ENCODE measurements at regions not wholly inside any gene's neighbourhood (a gene's known extent, or its start where the extent isn't known, plus 50 kb on each side); places are given as distances from the start of the nearest gene placed in this dataset.

DNA sequence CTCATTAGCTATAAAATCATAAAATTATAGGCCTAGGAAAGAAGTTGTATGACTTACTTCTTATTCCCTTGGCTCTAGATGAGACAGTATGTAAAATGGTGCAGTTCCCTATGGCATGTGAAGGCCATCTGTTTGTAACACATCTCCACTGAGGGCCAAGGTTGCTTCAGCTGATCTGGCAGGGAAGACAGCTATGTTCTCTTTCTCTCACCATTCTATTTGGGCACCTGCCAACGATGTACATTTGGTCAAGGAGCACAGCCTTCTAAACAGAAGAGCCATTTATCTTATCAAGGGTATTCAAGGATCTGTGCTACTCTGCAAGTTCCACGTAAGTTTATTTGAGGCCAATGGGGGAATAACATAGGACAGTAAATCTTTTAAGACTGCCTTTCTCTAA lies 129.8 kb upstream of the TOM1L1 start:
- no peak overlapping the region for H3K27ac Mint-ChIP-seq (ENCODE audit: unreplicated experiment)
- intact Hi-C loops (cut with micrococcal nuclease; ENCODE audit: unreplicated experiment), result no loop called here
- H3K4me3 Mint-ChIP-seq (ENCODE audit: unreplicated experiment), result no peak overlapping the region
- Histone ChIP-seq H3K4me1 (peaks cover 6% of the 10 kb centered on the region; the same call in 1 of the 2 replicates), H3K9me3 (no peaks in the 10 kb centered on the region), H3K27me3 (replicated peaks; ENCODE audit: control insufficient read depth, insufficient read depth, low read length) (no peaks in the 10 kb centered on the region), H3K4me3 (ENCODE audit: low read depth, low read length) (no peak overlapping the region), H3K36me3 (ENCODE audit: control insufficient read depth, insufficient read depth, low read length) (no peaks in the 10 kb centered on the region)
- no peaks in the 10 kb centered on the region for H3K9me3 Mint-ChIP-seq (ENCODE audit: unreplicated experiment)
- no peaks in the 10 kb centered on the region for H3K27me3 Mint-ChIP-seq (ENCODE audit: insufficient read depth, unreplicated experiment)
- BruUV-seq (replicated peaks), result no TSS peak
- H3K36me3 Mint-ChIP-seq (ENCODE audit: insufficient read depth, unreplicated experiment), result no peaks in the 10 kb centered on the region
- no peaks in the 10 kb centered on the region for H3K4me1 Mint-ChIP-seq (ENCODE audit: low read depth, unreplicated experiment)
- TF ChIP-seq CTCF (IDR thresholded peaks at IDR 0.05; ENCODE audit: insufficient read depth in 1 of 2, low read depth in 1 of 2, low read length in 1 of 2, severe bottlenecking in 1 of 2, unreplicated experiment in 1 of 2), result no peak
- POLR2A ChIA-PET, result no interaction called here
- CTCF ChIA-PET, result no interaction called here
- no peak for DNase-seq

DNA sequence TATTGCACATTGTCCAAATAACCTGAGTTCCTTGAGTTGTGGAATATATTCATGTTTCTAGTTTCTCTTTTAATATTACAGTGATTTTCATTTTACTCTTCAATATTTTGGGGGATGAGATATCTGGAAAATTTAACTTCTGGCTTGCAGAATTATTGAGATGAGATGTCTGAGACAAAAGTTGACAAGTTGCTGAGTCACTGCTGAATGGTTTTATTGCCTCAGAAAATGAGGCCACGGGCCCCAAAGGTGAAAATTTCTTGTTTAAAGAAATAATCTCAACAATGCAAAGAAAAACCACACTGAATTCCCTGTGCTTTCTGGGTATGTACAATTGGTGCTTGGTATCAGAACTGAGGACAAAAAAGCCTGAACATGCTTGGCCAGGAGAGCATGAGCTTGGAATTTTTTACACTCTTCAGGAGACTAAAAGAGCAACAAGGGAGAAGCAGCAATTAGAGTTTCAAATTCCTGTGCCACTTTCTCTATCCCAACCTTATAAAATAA lies 129.2 kb upstream of the TOM1L1 start:
- no peak overlapping the region for H3K4me3 ChIP-seq (ENCODE audit: low read depth, low read length)
- H3K9me3 Mint-ChIP-seq (ENCODE audit: unreplicated experiment), result no peaks in the 10 kb centered on the region
- TF ChIP-seq CTCF (IDR thresholded peaks at IDR 0.05; ENCODE audit: insufficient read depth in 1 of 2, low read depth in 1 of 2, low read length in 1 of 2, severe bottlenecking in 1 of 2, unreplicated experiment in 1 of 2), result no peak
- no TSS peak for BruUV-seq (replicated peaks)
- H3K4me1 Mint-ChIP-seq (ENCODE audit: low read depth, unreplicated experiment), result no peaks in the 10 kb centered on the region
- H3K27me3 ChIP-seq (replicated peaks; ENCODE audit: control insufficient read depth, insufficient read depth, low read length), result no peaks in the 10 kb centered on the region
- H3K36me3 ChIP-seq (ENCODE audit: control insufficient read depth, insufficient read depth, low read length), result no peaks in the 10 kb centered on the region
- no peak overlapping the region for H3K4me3 Mint-ChIP-seq (ENCODE audit: unreplicated experiment)
- no peaks in the 10 kb centered on the region for H3K36me3 Mint-ChIP-seq (ENCODE audit: insufficient read depth, unreplicated experiment)
- no peaks in the 10 kb centered on the region for H3K27me3 Mint-ChIP-seq (ENCODE audit: insufficient read depth, unreplicated experiment)
- H3K9me3 ChIP-seq, result no peaks in the 10 kb centered on the region
- peak in 1 of 2 experiments; percentile 3 for DNase-seq
- H3K27ac Mint-ChIP-seq (ENCODE audit: unreplicated experiment), result no peak overlapping the region
- peaks cover 6% of the 10 kb centered on the region; the same call in 1 of the 2 replicates for H3K4me1 ChIP-seq
- intact Hi-C loops (cut with micrococcal nuclease; ENCODE audit: unreplicated experiment), result no loop called here
- POLR2A ChIA-PET, result no interaction called here
- CTCF ChIA-PET, result no interaction called here

DNA sequence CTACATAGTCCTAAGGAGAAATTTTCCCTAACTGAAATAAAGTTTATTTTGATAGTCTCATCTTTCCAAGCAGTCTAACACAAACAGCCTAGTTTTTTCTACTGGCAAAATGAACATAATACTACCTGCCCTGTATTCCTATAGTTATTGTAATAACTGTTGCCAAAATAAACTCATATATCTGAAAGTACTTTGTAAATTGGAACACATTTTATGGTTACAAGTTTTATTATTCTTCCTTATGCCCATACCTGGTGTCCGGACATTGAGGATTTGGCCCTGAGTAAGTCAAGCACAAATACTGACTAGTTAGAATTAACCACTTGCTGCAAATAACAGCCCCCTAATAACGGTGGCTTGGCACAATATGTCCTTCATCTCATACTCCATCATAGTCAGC lies 120.4 kb upstream of the TOM1L1 start:
- Histone ChIP-seq H3K36me3 (ENCODE audit: control insufficient read depth, insufficient read depth, low read length) (no peaks in the 10 kb centered on the region), H3K4me3 (ENCODE audit: low read depth, low read length) (no peak overlapping the region), H3K9me3 (no peaks in the 10 kb centered on the region), H3K27me3 (replicated peaks; ENCODE audit: control insufficient read depth, insufficient read depth, low read length) (no peaks in the 10 kb centered on the region), H3K4me1 (no peaks in the 10 kb centered on the region)
- BruUV-seq (replicated peaks), result no TSS peak
- TF ChIP-seq CTCF (IDR thresholded peaks at IDR 0.05; ENCODE audit: insufficient read depth in 1 of 2, low read depth in 1 of 2, low read length in 1 of 2, severe bottlenecking in 1 of 2, unreplicated experiment in 1 of 2), result no peak
- intact Hi-C loops (cut with micrococcal nuclease; ENCODE audit: unreplicated experiment), result no loop called here
- ChIA-PET POLR2A (no interaction called here), CTCF (no interaction called here)
- no peaks in the 10 kb centered on the region for H3K4me1 Mint-ChIP-seq (ENCODE audit: low read depth, unreplicated experiment)
- H3K4me3 Mint-ChIP-seq (ENCODE audit: unreplicated experiment), result no peak overlapping the region
- no peak for DNase-seq
- H3K27me3 Mint-ChIP-seq (ENCODE audit: insufficient read depth, unreplicated experiment), result peaks cover 4% of the 10 kb centered on the region
- no peak overlapping the region for H3K27ac Mint-ChIP-seq (ENCODE audit: unreplicated experiment)
- H3K9me3 Mint-ChIP-seq (ENCODE audit: unreplicated experiment), result no peaks in the 10 kb centered on the region
- H3K36me3 Mint-ChIP-seq (ENCODE audit: insufficient read depth, unreplicated experiment), result no peaks in the 10 kb centered on the region
